PC-9 (cell line): ENCODE measurements at regions not wholly inside any gene's neighbourhood (a gene's known extent, or its start where the extent isn't known, plus 50 kb on each side); places are given as distances from the start of the nearest gene placed in this dataset.

ENCODE experiments used
- BruUV-seq: library from RNA; stranded (reverse); fragments of 400-500 nt; replicated peaks from 2 replicates; lab custom pipeline; 2021; lab: Mats Ljungman, UMichigan
- CTCF ChIA-PET: fragments of 300-600 bp; sonication (Branson Sonifier 250); formaldehyde crosslinking; loops from one replicate; lab custom pipeline; 2022; ENCODE audit warnings: antibody characterized with exemption; lab: Charles Lee
- POLR2A ChIA-PET: fragments of 300-600 bp; sonication (Branson Sonifier 250); formaldehyde crosslinking; loops from one replicate; lab custom pipeline; 2022; ENCODE audit warnings: antibody characterized with exemption; ENCODE audit not compliant: unreplicated experiment; lab: Charles Lee
- DNase-seq, 2 experiments: peaks; one replicate each; pipeline versions ENCODE4 v3.0.0 to v3.0.0-alpha.2; 2015 to 2022; ENCODE audit warnings: mixed read lengths in 1 of 2
- H2AFZ ChIP-seq: fragments of 200-600 bp; sonication (generic); 2 replicates; pipeline ENCODE4 v1.8.1; 2017; ENCODE audit warnings: antibody characterized with exemption
- H3F3A ChIP-seq: fragments of 200-600 bp; sonication (generic); 2 replicates; pipeline ENCODE4 v1.8.1; 2017; ENCODE audit warnings: antibody characterized with exemption, mild to moderate bottlenecking, low read depth; ENCODE audit not compliant: insufficient read depth
- H3K27ac ChIP-seq: fragments of 200-600 bp; sonication (generic); 2 replicates; pipeline ENCODE4 v1.6.1; 2016; ENCODE audit warnings: mixed run types
- H3K27me3 ChIP-seq: fragments of 200-600 bp; sonication (generic); 2 replicates; pipeline ENCODE4 v1.6.1; 2016; ENCODE audit warnings: low read depth, mixed run types; ENCODE audit not compliant: insufficient read depth
- H3K36me3 ChIP-seq: fragments of 200-600 bp; sonication (generic); 2 replicates; pipeline ENCODE4 v1.6.1; 2016; ENCODE audit warnings: low read depth, mixed run types
- H3K4me1 ChIP-seq: fragments of 200-600 bp; sonication (generic); replicated peaks from 2 replicates; pipeline ENCODE4 v1.6.1; 2016; ENCODE audit warnings: mixed run types; ENCODE audit not compliant: insufficient read depth
- H3K4me2 ChIP-seq: fragments of 200-600 bp; sonication (generic); 2 replicates; pipeline ENCODE4 v1.6.1; 2017; ENCODE audit warnings: mixed run types
- H3K4me3 ChIP-seq: fragments of 200-600 bp; sonication (generic); 2 replicates; pipeline ENCODE4 v1.6.1; 2016; ENCODE audit warnings: mixed run types
- H3K79me2 ChIP-seq: fragments of 200-600 bp; sonication (generic); 2 replicates; pipeline ENCODE4 v1.6.1; 2017; ENCODE audit warnings: low read depth, mixed run types
- H3K9me2 ChIP-seq: fragments of 200-600 bp; sonication (generic); 2 replicates; pipeline ENCODE4 v1.8.1; 2017; ENCODE audit warnings: mild to moderate bottlenecking; ENCODE audit not compliant: insufficient read depth
- H3K9me3 ChIP-seq: fragments of 200-600 bp; sonication (generic); 2 replicates; pipeline ENCODE4 v1.8.1; 2016; ENCODE audit warnings: low read depth; ENCODE audit not compliant: insufficient read depth
- H4K20me1 ChIP-seq: fragments of 200-600 bp; sonication (generic); 2 replicates; pipeline ENCODE4 v1.8.1; 2017; ENCODE audit not compliant: insufficient read depth
- CTCF ChIP-seq: fragments of 200-600 bp; sonication (generic); conservative IDR thresholded peaks from 2 replicates; pipeline ENCODE4 v1.6.1; 2017; ENCODE audit warnings: mixed run types, antibody characterized with exemption, mild to moderate bottlenecking, moderate library complexity
- EZH2 ChIP-seq: fragments of 200-600 bp; sonication (generic); IDR thresholded peaks from 2 replicates; pipeline ENCODE4 v1.8.0; 2017; ENCODE audit warnings: antibody characterized with exemption, low read depth
- intact Hi-C: fragments of 100-400 bp; cut with micrococcal nuclease; formaldehyde crosslinking; loops from one replicate; pipeline ENCODE4 v1.10.0; 2022; ENCODE audit not compliant: unreplicated experiment

DNA sequence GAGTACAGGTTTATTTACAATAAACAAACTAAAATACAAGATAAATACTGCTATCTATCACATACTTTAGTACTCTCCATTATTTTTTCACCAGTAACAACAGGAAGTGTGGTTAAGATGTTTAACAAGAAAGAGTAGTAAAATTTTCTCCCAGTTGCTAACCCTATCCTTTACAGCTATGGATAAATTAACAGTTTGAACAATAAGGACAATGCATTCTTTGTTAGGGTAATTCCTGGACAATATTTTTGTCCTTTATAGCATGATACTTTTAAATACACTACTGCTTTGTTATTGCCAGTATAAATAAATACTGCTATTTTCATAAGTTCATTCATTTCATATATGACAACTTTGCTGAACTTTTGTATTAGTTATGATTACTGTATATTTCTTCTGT, 630.2 kb upstream of the ATXN8OS start:
- ChIA-PET POLR2A (no interaction called here), CTCF (no interaction called here)
- no peak for DNase-seq
- Histone ChIP-seq H3F3A (no peaks in the 10 kb centered on the region), H3K79me2 (no peaks in the 10 kb centered on the region), H3K9me3 (no peaks in the 10 kb centered on the region), H3K36me3 (no peaks in the 10 kb centered on the region), H2AFZ (no peak overlapping the region), H3K4me3 (no peak overlapping the region), H3K9me2 (no peaks in the 10 kb centered on the region), H3K4me1 (no peaks in the 10 kb centered on the region), H3K27me3 (no peaks in the 10 kb centered on the region), H3K27ac (no peak overlapping the region), H3K4me2 (no peak overlapping the region), H4K20me1 (no peaks in the 10 kb centered on the region)
- intact Hi-C loops, result no loop called here
- TF ChIP-seq CTCF (no peak), EZH2 (no peak)
- BruUV-seq, result no TSS peak

GRCh38 chr13:69474011-69474685, 633.5 kb upstream of the ATXN8OS start:
- no peak for DNase-seq
- no peak overlapping the region for H3K4me2 ChIP-seq
- no peak overlapping the region for H3K27ac ChIP-seq
- no peak for TF ChIP-seq EZH2
- TF ChIP-seq CTCF, result no peak
- POLR2A ChIA-PET, result no interaction called here
- H4K20me1 ChIP-seq, result no peaks in the 10 kb centered on the region
- H3K9me3 ChIP-seq, result no peaks in the 10 kb centered on the region
- CTCF ChIA-PET, result no interaction called here
- H3K27me3 ChIP-seq, result no peaks in the 10 kb centered on the region
- H3F3A ChIP-seq, result no peaks in the 10 kb centered on the region
- H3K79me2 ChIP-seq, result no peaks in the 10 kb centered on the region
- H3K9me2 ChIP-seq, result no peaks in the 10 kb centered on the region
- no peak overlapping the region for H2AFZ ChIP-seq
- H3K36me3 ChIP-seq, result no peaks in the 10 kb centered on the region
- intact Hi-C loops, result no loop called here
- BruUV-seq, result no TSS peak
- H3K4me3 ChIP-seq, result no peak overlapping the region
- H3K4me1 ChIP-seq, result no peaks in the 10 kb centered on the region

- intact Hi-C loops, result no loop called here
- no peaks in the 10 kb centered on the region for H3K4me1 ChIP-seq
- ChIA-PET POLR2A (no interaction called here), CTCF (no interaction called here)
- no peaks in the 10 kb centered on the region for H3K79me2 ChIP-seq
- TF ChIP-seq CTCF, result no peak
- H3K27me3 ChIP-seq, result no peaks in the 10 kb centered on the region
- H3K36me3 ChIP-seq, result no peaks in the 10 kb centered on the region
- no peak overlapping the region for H3K4me2 ChIP-seq
- DNase-seq, result no peak
- no TSS peak for BruUV-seq
- no peaks in the 10 kb centered on the region for H3K9me3 ChIP-seq
- no peak overlapping the region for H3K4me3 ChIP-seq
- no peaks in the 10 kb centered on the region for H3F3A ChIP-seq
- H3K9me2 ChIP-seq, result no peaks in the 10 kb centered on the region; the same call in 1 of the 2 replicates
- no peak overlapping the region for H3K27ac ChIP-seq
- H2AFZ ChIP-seq, result no peak overlapping the region
- no peaks in the 10 kb centered on the region for H4K20me1 ChIP-seq
These were observed 639.0 kb upstream of the ATXN8OS start for GRCh38 chr13:69468624-69469023.
